ENCODE measurements at regions not wholly inside any gene's neighbourhood (a gene's known extent, or its start where the extent isn't known, plus 50 kb on each side); places are given as distances from the start of the nearest gene placed in this dataset.

GRCh38 chr13:92976657-92977056, 249.9 kb upstream of the GPC6 start:
- H3K36me3 ChIP-seq (replicated peaks): no peaks in the 10 kb centered on the region
- in situ Hi-C loops (cut with MboI; ENCODE audit: low sequenced_read_pairs): no loop called here
- no peak overlapping the region for H3K4me3 ChIP-seq
- no peak for DNase-seq (ENCODE audit: low spot score in 2 of 2)
- H3K9me3 ChIP-seq: no peaks in the 10 kb centered on the region
- H3K27me3 ChIP-seq (ENCODE audit: low read depth): no peaks in the 10 kb centered on the region; the same call in 1 of the 2 replicates
- H3K4me1 ChIP-seq: no peaks in the 10 kb centered on the region

GRCh38 chr13:92984151-92984550, 242.5 kb upstream of the GPC6 start:
- Histone ChIP-seq H3K27me3 (ENCODE audit: low read depth) (no peaks in the 10 kb centered on the region; the same call in 1 of the 2 replicates), H3K36me3 (replicated peaks) (no peaks in the 10 kb centered on the region), H3K4me1 (no peaks in the 10 kb centered on the region), H3K9me3 (no peaks in the 10 kb centered on the region), H3K4me3 (no peak overlapping the region)
- no peak for DNase-seq (ENCODE audit: low spot score in 2 of 2)
- in situ Hi-C loops (cut with MboI; ENCODE audit: low sequenced_read_pairs): no loop called here

- DNase-seq (ENCODE audit: low spot score in 2 of 2): no peak
- H3K36me3 ChIP-seq (replicated peaks): no peaks in the 10 kb centered on the region
- no peaks in the 10 kb centered on the region for H3K9me3 ChIP-seq
- in situ Hi-C loops (cut with MboI; ENCODE audit: low sequenced_read_pairs): no loop called here
- no peak overlapping the region for H3K4me3 ChIP-seq
- H3K4me1 ChIP-seq: no peaks in the 10 kb centered on the region
- no peaks in the 10 kb centered on the region for H3K27me3 ChIP-seq (ENCODE audit: low read depth)
These were observed 237.3 kb upstream of the GPC6 start for GRCh38 chr13:92989301-92989700.

- no peak for DNase-seq (ENCODE audit: low spot score in 2 of 2)
- in situ Hi-C loops (cut with MboI; ENCODE audit: low sequenced_read_pairs): no loop called here
- Histone ChIP-seq H3K36me3 (replicated peaks) (no peaks in the 10 kb centered on the region), H3K9me3 (no peaks in the 10 kb centered on the region), H3K27me3 (ENCODE audit: low read depth) (no peaks in the 10 kb centered on the region), H3K4me3 (no peak overlapping the region), H3K4me1 (no peaks in the 10 kb centered on the region)
These were observed 234.9 kb upstream of the GPC6 start for GRCh38 chr13:92991692-92992091.

GRCh38 chr13:92994056-92994455, 232.6 kb upstream of the GPC6 start:
- in situ Hi-C loops (cut with MboI; ENCODE audit: low sequenced_read_pairs): no loop called here
- Histone ChIP-seq H3K4me1 (no peaks in the 10 kb centered on the region), H3K27me3 (ENCODE audit: low read depth) (no peaks in the 10 kb centered on the region), H3K36me3 (replicated peaks) (no peaks in the 10 kb centered on the region), H3K4me3 (no peak overlapping the region), H3K9me3 (no peaks in the 10 kb centered on the region)
- DNase-seq (ENCODE audit: low spot score in 2 of 2): no peak

GRCh38 chr13:93001866-93002461, 224.6 kb upstream of the GPC6 start:
- no peaks in the 10 kb centered on the region for H3K4me1 ChIP-seq
- no peak for DNase-seq (ENCODE audit: low spot score in 2 of 2)
- no peak overlapping the region for H3K4me3 ChIP-seq
- no peaks in the 10 kb centered on the region for H3K9me3 ChIP-seq
- in situ Hi-C loops (cut with MboI; ENCODE audit: low sequenced_read_pairs): no loop called here
- no peaks in the 10 kb centered on the region for H3K27me3 ChIP-seq (ENCODE audit: low read depth)
- H3K36me3 ChIP-seq (replicated peaks): no peaks in the 10 kb centered on the region

GRCh38 chr13:93003531-93003930, 223.1 kb upstream of the GPC6 start:
- in situ Hi-C loops (cut with MboI; ENCODE audit: low sequenced_read_pairs): no loop called here
- Histone ChIP-seq H3K4me3 (no peak overlapping the region), H3K27me3 (ENCODE audit: low read depth) (no peaks in the 10 kb centered on the region), H3K4me1 (no peaks in the 10 kb centered on the region), H3K9me3 (no peaks in the 10 kb centered on the region), H3K36me3 (replicated peaks) (no peaks in the 10 kb centered on the region)
- DNase-seq (ENCODE audit: low spot score in 2 of 2): no peak

- Histone ChIP-seq H3K4me3 (no peak overlapping the region), H3K9me3 (no peaks in the 10 kb centered on the region), H3K27me3 (ENCODE audit: low read depth) (no peaks in the 10 kb centered on the region), H3K36me3 (replicated peaks) (no peaks in the 10 kb centered on the region), H3K4me1 (no peaks in the 10 kb centered on the region)
- DNase-seq (ENCODE audit: low spot score in 2 of 2): peak; percentile 6 to 15
- in situ Hi-C loops (cut with MboI; ENCODE audit: low sequenced_read_pairs): no loop called here
These were observed 221.7 kb upstream of the GPC6 start for GRCh38 chr13:93004919-93005318.

GRCh38 chr13:93007928-93008327, 218.7 kb upstream of the GPC6 start:
- DNase-seq (ENCODE audit: low spot score in 2 of 2): no peak
- no peak overlapping the region for H3K4me3 ChIP-seq
- H3K4me1 ChIP-seq: no peaks in the 10 kb centered on the region
- in situ Hi-C loops (cut with MboI; ENCODE audit: low sequenced_read_pairs): no loop called here
- H3K27me3 ChIP-seq (ENCODE audit: low read depth): no peaks in the 10 kb centered on the region
- no peaks in the 10 kb centered on the region for H3K9me3 ChIP-seq
- H3K36me3 ChIP-seq (replicated peaks): no peaks in the 10 kb centered on the region

- in situ Hi-C loops (cut with MboI; ENCODE audit: low sequenced_read_pairs): no loop called here
These were observed 209.0 kb upstream of the GPC6 start for GRCh38 chr13:93017493-93018112.

GRCh38 chr13:93023929-93024328, 202.7 kb upstream of the GPC6 start:
- no peak for DNase-seq (ENCODE audit: low spot score in 2 of 2)
- in situ Hi-C loops (cut with MboI; ENCODE audit: low sequenced_read_pairs): no loop called here
- no peak overlapping the region for H3K4me3 ChIP-seq
- no peaks in the 10 kb centered on the region for H3K9me3 ChIP-seq
- no peaks in the 10 kb centered on the region for H3K36me3 ChIP-seq (replicated peaks)
- H3K4me1 ChIP-seq: no peaks in the 10 kb centered on the region
- no peaks in the 10 kb centered on the region; the same call in 1 of the 2 replicates for H3K27me3 ChIP-seq (ENCODE audit: low read depth)

More at GRCh38 chr13:93017493-93018112, 209.0 kb upstream of the GPC6 start:
- no peak overlapping the region for H3K4me3 ChIP-seq
- H3K36me3 ChIP-seq (replicated peaks): no peaks in the 10 kb centered on the region
- no peaks in the 10 kb centered on the region for H3K9me3 ChIP-seq
- H3K4me1 ChIP-seq: no peaks in the 10 kb centered on the region
- DNase-seq (ENCODE audit: low spot score in 2 of 2): no peak
- no peaks in the 10 kb centered on the region for H3K27me3 ChIP-seq (ENCODE audit: low read depth)

- in situ Hi-C loops (cut with MboI; ENCODE audit: low sequenced_read_pairs): no loop called here
- H3K36me3 ChIP-seq (replicated peaks): no peaks in the 10 kb centered on the region
- no peak for DNase-seq (ENCODE audit: low spot score in 2 of 2)
These were observed 200.6 kb upstream of the GPC6 start for GRCh38 chr13:93025984-93026383.

GRCh38 chr13:93029536-93029935, 197.1 kb upstream of the GPC6 start:
- no peak for DNase-seq (ENCODE audit: low spot score in 2 of 2)
- in situ Hi-C loops (cut with MboI; ENCODE audit: low sequenced_read_pairs): no loop called here
- Histone ChIP-seq H3K4me1 (no peaks in the 10 kb centered on the region), H3K27me3 (ENCODE audit: low read depth) (no peaks in the 10 kb centered on the region; the same call in 1 of the 2 replicates), H3K36me3 (replicated peaks) (no peaks in the 10 kb centered on the region), H3K9me3 (no peaks in the 10 kb centered on the region), H3K4me3 (no peak overlapping the region)

More at GRCh38 chr13:93025984-93026383, 200.6 kb upstream of the GPC6 start:
- no peak overlapping the region for H3K4me3 ChIP-seq
- no peaks in the 10 kb centered on the region; the same call in 1 of the 2 replicates for H3K27me3 ChIP-seq (ENCODE audit: low read depth)
- no peaks in the 10 kb centered on the region for H3K9me3 ChIP-seq
- no peaks in the 10 kb centered on the region for H3K4me1 ChIP-seq

GRCh38 chr13:93036380-93036779, 190.2 kb upstream of the GPC6 start:
- Histone ChIP-seq H3K9me3 (no peaks in the 10 kb centered on the region), H3K36me3 (replicated peaks) (no peaks in the 10 kb centered on the region)
- in situ Hi-C loops (cut with MboI; ENCODE audit: low sequenced_read_pairs): no loop called here

More at GRCh38 chr13:93036380-93036779, 190.2 kb upstream of the GPC6 start:
- H3K4me3 ChIP-seq: no peak overlapping the region
- H3K4me1 ChIP-seq: no peaks in the 10 kb centered on the region
- DNase-seq (ENCODE audit: low spot score in 2 of 2): no peak
- no peaks in the 10 kb centered on the region for H3K27me3 ChIP-seq (ENCODE audit: low read depth)
